Body of pancreas (tissue), 4 donors: ENCODE measurements at regions not wholly inside any gene's neighbourhood (a gene's known extent, or its start where the extent isn't known, plus 50 kb on each side); places are given as distances from the start of the nearest gene placed in this dataset.

ENCODE experiments used
- CTCF ChIP-seq, 7 experiments: fragments of 450-650 bp in 4 of 7; fragments of 200-600 bp in 3 of 7; sonication (generic) in 3 of 7; IDR thresholded peaks; one replicate each; pipeline ENCODE4 v1.5.1; 2016 to 2019; ENCODE audit warnings: antibody characterized with exemption in 7 of 7
- POLR2A ChIP-seq, 3 donors: fragments of 450-650 bp; IDR thresholded peaks; one replicate each; pipeline ENCODE4 v1.6.1; 2016; ENCODE audit warnings: antibody characterized with exemption in 3 of 3, mild to moderate bottlenecking in 2 of 3

- TF ChIP-seq CTCF (IDR thresholded peaks at IDR 0.05): no peak
- no peak for TF ChIP-seq POLR2A (IDR thresholded peaks at IDR 0.05)
Observed at GRCh38 chr3:71854706-71855105, 69.8 kb upstream of the PROK2 start.
